SK-N-SH (cell line): ENCODE measurements at regions not wholly inside any gene's neighbourhood (a gene's known extent, or its start where the extent isn't known, plus 50 kb on each side); places are given as distances from the start of the nearest gene placed in this dataset.

Source experiments
- CTCF ChIA-PET: fragments of 300-600, 350-600 bp; formaldehyde crosslinking; extraction: SDS; loops from one replicate; lab custom pipeline; 2021; lab: Yijun Ruan, JAX
- POLR2A ChIA-PET: fragments of 350-600 bp; sonication (Branson Sonifier 250); formaldehyde crosslinking; extraction: SDS; loops from one replicate; lab custom pipeline; 2020; ENCODE audit warnings: antibody characterized with exemption, inconsistent platforms; lab: Yijun Ruan, JAX
- DNase-seq: peaks from one replicate; pipeline ENCODE4 v3.0.0; 2012
- H2AFZ ChIP-seq: fragments of 200-600 bp; sonication (generic); 2 replicates; pipeline ENCODE4 v1.8.1; 2016; ENCODE audit warnings: antibody characterized with exemption, mild to moderate bottlenecking, low read depth
- H3F3A ChIP-seq: fragments of 200-600 bp; sonication (generic); replicated peaks from 2 replicates; pipeline ENCODE3; 2016; ENCODE audit warnings: antibody characterized with exemption, mild to moderate bottlenecking; ENCODE audit not compliant: insufficient read depth
- H3K27ac ChIP-seq, 2 experiments: fragments of 200-500 bp in 1 of 2; fragments of 200-600 bp in 1 of 2; sonication (Bioruptor generic) in 1 of 2; sonication (generic), shearing (Covaris generic) in 1 of 2; 2 replicates each; pipeline versions ENCODE4 v1.5.1 to v1.6.1; 2014 to 2016; ENCODE audit warnings: low read depth in 2 of 2, inconsistent platforms in 1 of 2, low read length in 1 of 2, mild to moderate bottlenecking in 1 of 2, mixed read lengths in 1 of 2
- H3K27me3 ChIP-seq: fragments of 200-600 bp; sonication (generic), shearing (Covaris generic); 2 replicates; pipeline ENCODE4 v1.6.1; 2016; ENCODE audit warnings: mixed run types; ENCODE audit not compliant: insufficient read depth
- H3K36me3 ChIP-seq, 2 experiments: fragments of 200-500 bp in 1 of 2; fragments of 200-600 bp in 1 of 2; sonication (Bioruptor generic) in 1 of 2; sonication (generic) in 1 of 2; replicated peaks in 1 of 2; 2 replicates each; pipeline versions ENCODE3 to v1.5.1; 2014 to 2016; ENCODE audit warnings: low read length in 1 of 2, mild to moderate bottlenecking in 1 of 2; ENCODE audit not compliant: insufficient read depth in 2 of 2, control insufficient read depth in 1 of 2
- H3K4me1 ChIP-seq, 2 experiments: fragments of 200-500 bp in 1 of 2; fragments of 200-600 bp in 1 of 2; sonication (Bioruptor generic) in 1 of 2; sonication (generic), shearing (Covaris generic) in 1 of 2; 2 replicates each; pipeline versions ENCODE4 v1.5.1 to v1.6.1; 2014 to 2016; ENCODE audit warnings: low read depth in 1 of 2, low read length in 1 of 2, mixed run types in 1 of 2; ENCODE audit not compliant: insufficient read depth in 2 of 2, control insufficient read depth in 1 of 2
- H3K4me2 ChIP-seq: fragments of 200-600 bp; sonication (generic), shearing (Covaris generic); 2 replicates; pipeline ENCODE4 v1.6.1; 2017; ENCODE audit warnings: mixed run types
- H3K4me3 ChIP-seq, 2 experiments: fragments of 200-500 bp in 1 of 2; fragments of 200-600 bp in 1 of 2; sonication (Bioruptor generic) in 1 of 2; sonication (generic), shearing (Covaris generic) in 1 of 2; 2 replicates each; pipeline versions ENCODE4 v1.5.1 to v1.8.1; 2014 to 2016; ENCODE audit warnings: low read depth in 2 of 2, inconsistent platforms in 1 of 2, low read length in 1 of 2, mild to moderate bottlenecking in 1 of 2, mixed read lengths in 1 of 2, moderate library complexity in 1 of 2
- H3K79me2 ChIP-seq: fragments of 200-600 bp; sonication (generic); 2 replicates; pipeline ENCODE4 v1.8.1; 2017; ENCODE audit warnings: mild to moderate bottlenecking; ENCODE audit not compliant: insufficient read depth
- H3K9ac ChIP-seq: fragments of 200-600 bp; sonication (generic); 2 replicates; pipeline ENCODE4 v1.6.1; 2017; ENCODE audit warnings: mixed run types
- H3K9me2 ChIP-seq: fragments of 200-600 bp; sonication (generic); 2 replicates; pipeline ENCODE4 v1.6.1; 2017; ENCODE audit warnings: mixed run types
- H3K9me3 ChIP-seq: fragments of 200-600 bp; sonication (generic); 2 replicates; pipeline ENCODE4 v1.6.1; 2017; ENCODE audit warnings: mixed run types, mild to moderate bottlenecking, moderate library complexity
- H4K20me1 ChIP-seq: fragments of 200-600 bp; sonication (generic); 2 replicates; pipeline ENCODE4 v1.6.1; 2017; ENCODE audit warnings: mild to moderate bottlenecking, mixed run types; ENCODE audit not compliant: insufficient read depth
- CHD2 ChIP-seq: fragments of 150-350 bp; IDR thresholded peaks from 2 replicates; pipeline ENCODE4 v1.6.1; 2018; ENCODE audit warnings: low read length; ENCODE audit not compliant: partially characterized antibody
- ELF1 ChIP-seq: IDR thresholded peaks from 2 replicates; pipeline ENCODE4 v1.4.0; 2012
- EP300 ChIP-seq, 2 experiments: IDR thresholded peaks; 2 replicates each; pipeline versions ENCODE4 v1.4.0 to v1.6.1; 2012; ENCODE audit warnings: borderline replicate concordance in 1 of 2, low read depth in 1 of 2, low read length in 1 of 2
- FOSL2 ChIP-seq: IDR thresholded peaks from 2 replicates; pipeline ENCODE4 v1.4.0; 2012; ENCODE audit warnings: low read depth, mild to moderate bottlenecking, moderate library complexity, borderline replicate concordance
- FOXM1 ChIP-seq: IDR thresholded peaks from 2 replicates; pipeline ENCODE4 v1.4.0; 2012; ENCODE audit warnings: low read depth, mild to moderate bottlenecking
- GABPA ChIP-seq: IDR thresholded peaks from 2 replicates; pipeline ENCODE4 v1.4.0; 2012; ENCODE audit warnings: low read depth, mild to moderate bottlenecking
- IRF3 ChIP-seq: fragments of 150-350 bp; IDR thresholded peaks from 2 replicates; pipeline ENCODE4 v1.6.1; 2016; ENCODE audit warnings: mild to moderate bottlenecking, low read depth, low read length
- JUND ChIP-seq: IDR thresholded peaks from 2 replicates; pipeline ENCODE4 v1.4.0; 2012
- MEF2A ChIP-seq: IDR thresholded peaks from 2 replicates; pipeline ENCODE4 v1.4.0; 2012; ENCODE audit warnings: low read depth, borderline replicate concordance
- PBX3 ChIP-seq: IDR thresholded peaks from 2 replicates; pipeline ENCODE4; 2012
- RAD21 ChIP-seq: IDR thresholded peaks from 2 replicates; pipeline ENCODE4 v1.6.1; 2012; ENCODE audit warnings: mild to moderate bottlenecking, low read length
- RCOR1 ChIP-seq: fragments of 150-350 bp; IDR thresholded peaks from 2 replicates; pipeline ENCODE4 v1.6.1; 2017; ENCODE audit warnings: antibody characterized with exemption, low read length
- REST ChIP-seq: IDR thresholded peaks from 2 replicates; pipeline ENCODE4 v1.6.1; 2012; ENCODE audit warnings: mild to moderate bottlenecking, low read depth, low read length, moderate library complexity
- RXRA ChIP-seq: IDR thresholded peaks from 2 replicates; pipeline ENCODE4 v1.4.0; 2012; ENCODE audit warnings: low read depth, mild to moderate bottlenecking, borderline replicate concordance
- SIN3A ChIP-seq: IDR thresholded peaks from 2 replicates; pipeline ENCODE4 v1.6.1; 2012; ENCODE audit warnings: low read depth, mild to moderate bottlenecking, low read length, moderate library complexity, borderline replicate concordance
- TAF1 ChIP-seq: IDR thresholded peaks from 2 replicates; pipeline ENCODE4 v1.6.1; 2012; ENCODE audit warnings: low read depth, mild to moderate bottlenecking, low read length, moderate library complexity, borderline replicate concordance
- USF1 ChIP-seq: IDR thresholded peaks from 2 replicates; pipeline ENCODE4 v1.4.0; 2012; ENCODE audit warnings: low read depth, borderline replicate concordance
- YY1 ChIP-seq: IDR thresholded peaks from 2 replicates; pipeline ENCODE4 v1.4.0; 2012; ENCODE audit warnings: low read depth, mild to moderate bottlenecking
- ZBTB33 ChIP-seq: IDR thresholded peaks from 2 replicates; pipeline ENCODE4 v1.4.0; 2012; ENCODE audit warnings: low read depth, borderline replicate concordance
- WGBS: methylation state at CpG from one replicate; pipeline ENCODE4 v1.1.6; 2017; ENCODE audit warnings: low lambda C conversion rate; 5-methylcytosine and 5-hydroxymethylcytosine counted together

- Histone ChIP-seq H3K36me3 (no peaks in the 10 kb centered on the region), H3K4me2 (no peak overlapping the region)
- 23% methylated on average over 4 of the region's 4 CpGs for WGBS
- no peak for TF ChIP-seq RCOR1
- TF ChIP-seq, all 33 proteins: peak for 0
- Histone ChIP-seq H4K20me1 (no peaks in the 10 kb centered on the region), H3K27me3 (no peaks in the 10 kb centered on the region), H3K4me3 (no peak overlapping the region), H2AFZ (no peak overlapping the region), H3F3A (no peaks in the 10 kb centered on the region), H3K4me1 (no peaks in the 10 kb centered on the region; a peak in 1 of 4 replicates), H3K79me2 (no peaks in the 10 kb centered on the region), H3K9me2 (no peaks in the 10 kb centered on the region), H3K9me3 (no peaks in the 10 kb centered on the region), H3K27ac (no peak overlapping the region), H3K9ac (no peak overlapping the region)
- POLR2A ChIA-PET = no interaction called here
- CTCF ChIA-PET = no interaction called here
- DNase-seq = no peak
These were observed 326.1 kb downstream of the ZNF621 start for GRCh38 chr3:40850861-40851260.

GRCh38 chr3:40851836-40852235 lies 327.1 kb downstream of the ZNF621 start:
- no peak for DNase-seq
- Histone ChIP-seq H2AFZ (no peak overlapping the region), H3K9me2 (no peaks in the 10 kb centered on the region), H3F3A (no peaks in the 10 kb centered on the region), H3K36me3 (no peaks in the 10 kb centered on the region), H3K9ac (no peak overlapping the region), H3K79me2 (no peaks in the 10 kb centered on the region), H4K20me1 (no peaks in the 10 kb centered on the region), H3K9me3 (no peaks in the 10 kb centered on the region), H3K27me3 (no peaks in the 10 kb centered on the region), H3K4me3 (no peak overlapping the region), H3K27ac (no peak overlapping the region), H3K4me2 (no peak overlapping the region), H3K4me1 (no peaks in the 10 kb centered on the region; a peak in 1 of 4 replicates)
- 66% methylated on average over 3 of the region's 3 CpGs for WGBS
- ChIA-PET POLR2A (no interaction called here), CTCF (no interaction called here)
- no peak for TF ChIP-seq FOXM1
- no peak for TF ChIP-seq MEF2A
- no peak for TF ChIP-seq SIN3A
- TF ChIP-seq PBX3 = no peak
- no peak for TF ChIP-seq USF1
- TF ChIP-seq JUND = no peak
- TF ChIP-seq RCOR1 = no peak
- TF ChIP-seq YY1 = no peak
- no peak for TF ChIP-seq ZBTB33
- no peak for TF ChIP-seq CHD2
- TF ChIP-seq EP300 (IDR thresholded peaks at IDR 0.05; ENCODE audit: borderline replicate concordance in 1 of 2, low read depth in 1 of 2, low read length in 1 of 2) = no peak
- TF ChIP-seq TAF1 = no peak
- TF ChIP-seq IRF3 = no peak
- TF ChIP-seq RAD21 = no peak
- TF ChIP-seq FOSL2 = no peak
- TF ChIP-seq REST = no peak
- TF ChIP-seq RXRA = no peak
- TF ChIP-seq ELF1 = no peak
- TF ChIP-seq GABPA = no peak
